Gastroesophageal sphincter (tissue), 4 donors: ENCODE measurements at regions not wholly inside any gene's neighbourhood (a gene's known extent, or its start where the extent isn't known, plus 50 kb on each side); places are given as distances from the start of the nearest gene placed in this dataset.

Experiments
- ATAC-seq: fragments of 150-250 bp; one replicate; pipeline ENCODE4 v1.9.1; 2016; ENCODE audit warnings: mild to moderate bottlenecking, moderate library complexity
- H3K27ac ChIP-seq, 4 donors: fragments of 200-600 bp; sonication (generic) in 3 of 4; 1 replicate in 3 of 4; 2 replicates in 1 of 4; pipeline ENCODE4 v1.5.1; 2016 to 2019
- H3K27me3 ChIP-seq: fragments of 200-600 bp; sonication (generic); one replicate; pipeline ENCODE4 v1.5.1; 2019
- H3K36me3 ChIP-seq, 2 donors: fragments of 200-600 bp; sonication (generic); one replicate each; pipeline ENCODE4 v1.5.1; 2019; ENCODE audit warnings: control low read depth in 1 of 2
- H3K4me1 ChIP-seq, 3 donors: fragments of 200-600 bp; sonication (generic); 1 replicate in 2 of 3; 2 replicates in 1 of 3; pipeline ENCODE4 v1.5.1; 2016 to 2019; ENCODE audit warnings: control low read depth in 2 of 3
- H3K4me3 ChIP-seq, 2 donors: fragments of 200-600 bp; sonication (generic); one replicate each; pipeline ENCODE4 v1.5.1; 2019; ENCODE audit warnings: mild to moderate bottlenecking in 1 of 2, moderate library complexity in 1 of 2
- H3K9me3 ChIP-seq, 3 donors: fragments of 200-600 bp; sonication (generic); one replicate each; pipeline ENCODE4 v1.5.1; 2017 to 2019; ENCODE audit warnings: control low read depth in 2 of 3
- EP300 ChIP-seq: sonication (generic); formaldehyde crosslinking; IDR thresholded peaks from one replicate; pipeline ENCODE4 v1.6.1; 2017; ENCODE audit warnings: antibody characterized with exemption, mild to moderate bottlenecking
- POLR2A ChIP-seq, 2 donors: fragments of 450-650 bp; IDR thresholded peaks; one replicate each; pipeline ENCODE4 v1.6.1; 2017; ENCODE audit warnings: antibody characterized with exemption in 2 of 2, mild to moderate bottlenecking in 2 of 2, moderate library complexity in 1 of 2
- POLR2AphosphoS5 ChIP-seq: sonication (generic); formaldehyde crosslinking; IDR thresholded peaks from one replicate; pipeline ENCODE4 v1.6.1; 2017; ENCODE audit warnings: antibody characterized with exemption
- WGBS, 2 donors: methylation state at CpG; one replicate each; pipeline ENCODE4 v1.1.5; 2018; ENCODE audit warnings: low coverage in 1 of 2; 5-methylcytosine and 5-hydroxymethylcytosine counted together
- TF ChIP-seq, protein P1 (sequence below), 4 experiments: fragments of 200-600 bp in 2 of 4; fragments of 450-650 bp in 2 of 4; sonication (generic) in 1 of 4; IDR thresholded peaks; one replicate each; pipeline ENCODE4 v1.5.1; 2017 to 2019; ENCODE audit warnings: antibody characterized with exemption in 4 of 4, mild to moderate bottlenecking in 2 of 4, moderate library complexity in 2 of 4

DNA sequence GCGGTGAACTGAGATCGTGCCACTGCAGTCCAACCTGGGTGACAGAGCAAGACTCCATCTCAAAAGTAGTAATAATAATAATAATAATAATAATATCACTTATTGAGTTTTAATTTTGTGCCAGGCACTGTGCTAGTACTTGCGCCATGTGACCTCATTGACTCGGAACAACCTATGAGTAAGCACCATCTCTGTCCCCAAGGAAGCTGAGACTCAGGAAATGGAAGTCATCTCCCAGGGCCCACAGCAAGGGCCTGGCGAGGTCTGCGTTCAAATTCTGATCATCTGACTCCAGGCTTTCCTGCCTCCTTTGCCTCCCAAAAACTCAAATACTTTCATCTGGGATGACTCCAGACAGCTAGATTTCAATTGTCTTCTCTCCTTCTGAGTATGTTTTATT is 162.9 kb downstream of the SEC14L1 start:
- Histone ChIP-seq H3K36me3 (no peaks in the 10 kb centered on the region), H3K4me1 (peaks cover 0 to under 1% (median 0%) of the 10 kb centered on the region in 3 donors), H3K4me3 (no peak overlapping the region), H3K9me3 (peaks cover 0 to 8% (median 0%) of the 10 kb centered on the region in 3 donors), H3K27ac (no peak overlapping the region), H3K27me3 (no peaks in the 10 kb centered on the region)
- TF ChIP-seq POLR2AphosphoS5 (no peak), EP300 (no peak), POLR2A (IDR thresholded peaks at IDR 0.05) (no peak)
- TF ChIP-seq, protein P1, sequence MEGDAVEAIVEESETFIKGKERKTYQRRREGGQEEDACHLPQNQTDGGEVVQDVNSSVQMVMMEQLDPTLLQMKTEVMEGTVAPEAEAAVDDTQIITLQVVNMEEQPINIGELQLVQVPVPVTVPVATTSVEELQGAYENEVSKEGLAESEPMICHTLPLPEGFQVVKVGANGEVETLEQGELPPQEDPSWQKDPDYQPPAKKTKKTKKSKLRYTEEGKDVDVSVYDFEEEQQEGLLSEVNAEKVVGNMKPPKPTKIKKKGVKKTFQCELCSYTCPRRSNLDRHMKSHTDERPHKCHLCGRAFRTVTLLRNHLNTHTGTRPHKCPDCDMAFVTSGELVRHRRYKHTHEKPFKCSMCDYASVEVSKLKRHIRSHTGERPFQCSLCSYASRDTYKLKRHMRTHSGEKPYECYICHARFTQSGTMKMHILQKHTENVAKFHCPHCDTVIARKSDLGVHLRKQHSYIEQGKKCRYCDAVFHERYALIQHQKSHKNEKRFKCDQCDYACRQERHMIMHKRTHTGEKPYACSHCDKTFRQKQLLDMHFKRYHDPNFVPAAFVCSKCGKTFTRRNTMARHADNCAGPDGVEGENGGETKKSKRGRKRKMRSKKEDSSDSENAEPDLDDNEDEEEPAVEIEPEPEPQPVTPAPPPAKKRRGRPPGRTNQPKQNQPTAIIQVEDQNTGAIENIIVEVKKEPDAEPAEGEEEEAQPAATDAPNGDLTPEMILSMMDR (IDR thresholded peaks at IDR 0.05): no peak
- no peak for ATAC-seq
- 83 to 88% methylated on average over 4 of the region's 6 CpGs for WGBS, 2 donors

DNA sequence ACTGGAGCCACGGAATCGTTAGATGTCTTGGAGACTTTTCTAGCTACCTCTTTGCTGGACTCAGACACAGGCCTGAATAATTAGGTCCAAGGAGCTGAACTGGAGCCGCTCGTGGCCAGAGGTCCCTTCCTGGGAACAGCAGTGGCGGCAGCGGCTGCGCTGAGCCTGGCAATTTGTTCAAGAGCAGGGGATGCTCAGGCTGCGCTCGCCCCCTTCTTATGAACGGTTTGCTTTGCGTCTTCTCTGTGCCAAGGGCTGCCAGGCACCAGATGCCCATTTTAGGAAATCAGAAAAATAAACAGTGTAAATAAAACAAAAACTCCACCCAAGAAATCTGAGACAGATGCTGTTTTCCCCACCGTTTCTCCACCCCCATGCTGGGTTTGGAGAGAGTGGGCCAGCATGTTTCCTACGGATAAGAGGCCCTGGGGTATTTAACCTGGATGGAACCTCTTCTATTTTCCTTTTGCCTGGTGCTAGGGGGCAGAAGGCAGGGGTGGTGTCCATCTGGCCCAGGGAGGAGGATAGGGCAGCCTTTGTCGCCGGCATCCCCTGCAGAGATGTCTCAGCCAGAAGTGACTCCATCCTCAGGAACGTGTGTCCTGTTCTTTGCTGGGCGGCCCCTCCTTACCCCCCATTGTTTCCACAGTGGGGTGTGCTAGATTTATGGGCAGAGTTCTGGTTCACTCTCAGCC is 163.4 kb downstream of the SEC14L1 start:
- H3K9me3 ChIP-seq: peaks cover 0 to 2% (median 0%) of the 10 kb centered on the region in 3 donors
- H3K27ac ChIP-seq: no peak overlapping the region
- no peak for ATAC-seq
- peaks cover 0 to 6% (median 4%) of the 10 kb centered on the region in 3 donors for H3K4me1 ChIP-seq
- WGBS, 2 donors: 75 to 81% methylated on average over 5 to 15 of the region's 17 CpGs
- H3K27me3 ChIP-seq: no peaks in the 10 kb centered on the region
- no peaks in the 10 kb centered on the region for H3K36me3 ChIP-seq
- no peak for TF ChIP-seq POLR2A (IDR thresholded peaks at IDR 0.05)
- no peak for TF ChIP-seq POLR2AphosphoS5
- no peak for TF ChIP-seq EP300
- TF ChIP-seq, protein P1 (IDR thresholded peaks at IDR 0.05): no peak
- no peak overlapping the region for H3K4me3 ChIP-seq

DNA sequence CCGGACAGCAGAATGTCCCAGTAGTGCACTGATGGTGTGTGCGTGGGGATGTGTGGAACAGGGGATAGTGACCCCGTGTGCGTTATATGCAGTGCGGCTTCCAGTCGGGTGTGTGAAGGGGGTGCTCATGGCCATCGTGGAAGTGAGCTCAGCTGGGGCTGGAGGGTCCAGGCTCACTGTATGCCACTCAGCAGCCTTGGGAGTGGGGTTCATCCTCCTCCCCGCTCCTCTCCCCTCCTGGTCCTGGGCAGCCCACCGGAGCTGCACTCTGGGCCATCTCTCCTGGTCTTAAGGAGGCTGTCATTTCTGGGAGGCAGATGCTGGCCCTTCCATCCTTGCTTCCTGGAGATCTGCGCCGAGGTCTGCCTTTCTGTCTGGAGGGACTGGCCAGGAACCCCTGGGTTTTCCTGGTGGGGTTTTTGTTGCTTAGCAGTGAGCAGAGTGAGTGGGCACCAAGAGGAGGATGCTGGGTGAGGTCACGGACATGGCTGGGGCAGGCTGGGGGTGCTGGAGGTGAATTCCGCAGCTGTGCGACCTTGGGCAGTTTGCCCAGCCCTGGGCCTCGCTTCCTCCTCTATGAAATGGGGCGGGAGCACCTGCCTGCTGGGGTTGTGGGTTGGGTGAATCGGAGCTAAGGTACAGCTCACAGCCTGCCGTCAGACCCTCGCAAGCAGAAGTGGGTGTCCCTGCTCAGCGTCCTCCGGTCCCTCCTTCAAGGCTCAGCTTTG is 164.1 kb downstream of the SEC14L1 start:
- ATAC-seq: no peak
- H3K36me3 ChIP-seq: no peaks in the 10 kb centered on the region
- H3K27ac ChIP-seq: no peak overlapping the region
- no peaks in the 10 kb centered on the region for H3K27me3 ChIP-seq
- TF ChIP-seq POLR2A (IDR thresholded peaks at IDR 0.05) (no peak), POLR2AphosphoS5 (no peak), EP300 (no peak)
- TF ChIP-seq, protein P1 (IDR thresholded peaks at IDR 0.05): no peak
- 71% methylated on average over 14 of the region's 21 CpGs; no CpG with 5 or more reads in 1 of the 2 donors for WGBS, 2 donors
- H3K4me1 ChIP-seq: peaks cover 0 to 12% (median 8%) of the 10 kb centered on the region in 3 donors
- no peaks in the 10 kb centered on the region for H3K9me3 ChIP-seq
- no peak overlapping the region for H3K4me3 ChIP-seq

DNA sequence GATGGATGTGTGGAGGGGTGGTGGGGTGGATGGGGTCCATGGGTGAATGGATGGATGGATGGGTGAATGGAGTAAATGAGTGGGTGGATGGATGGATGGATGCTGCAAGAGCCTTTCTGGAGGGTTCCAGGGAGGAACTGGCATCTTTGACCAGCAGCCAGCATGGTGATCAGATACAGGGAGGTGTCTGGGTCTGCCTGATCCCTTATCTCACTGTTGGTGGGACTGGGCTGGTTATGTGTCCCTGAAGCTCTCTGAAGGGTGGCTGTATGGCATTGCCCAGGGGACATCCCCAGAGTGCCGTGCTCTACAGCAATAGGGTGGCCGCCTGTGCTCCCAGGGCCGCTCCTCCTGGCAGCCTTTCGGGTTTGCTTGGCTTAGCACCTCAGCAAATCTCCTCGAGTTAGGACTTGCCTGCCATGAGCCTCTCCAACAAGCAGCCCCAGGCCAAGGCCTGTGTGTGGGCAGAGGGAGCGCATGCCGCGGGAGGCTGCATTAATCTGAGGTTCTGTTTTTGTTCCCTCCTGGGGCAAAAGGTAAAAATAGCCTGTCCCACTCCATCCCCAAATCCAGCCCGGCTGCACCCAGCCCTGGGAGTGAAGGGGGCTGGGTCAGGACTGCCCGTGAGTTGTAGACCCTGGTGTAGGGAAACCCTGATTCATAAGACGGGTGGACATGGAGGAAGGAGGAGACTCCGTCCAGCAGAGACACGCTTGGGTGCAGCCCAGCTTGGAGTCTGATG is 165.4 kb downstream of the SEC14L1 start:
- Histone ChIP-seq H3K27ac (no peak overlapping the region), H3K27me3 (no peaks in the 10 kb centered on the region), H3K36me3 (no peaks in the 10 kb centered on the region), H3K4me1 (peaks cover 0 to 12% (median 8%) of the 10 kb centered on the region in 3 donors), H3K9me3 (no peaks in the 10 kb centered on the region), H3K4me3 (no peak overlapping the region)
- ATAC-seq: no peak
- 100% methylated on average over 1 of the region's 13 CpGs; no CpG with 5 or more reads in 1 of the 2 donors for WGBS, 2 donors
- TF ChIP-seq POLR2AphosphoS5: no peak
- no peak for TF ChIP-seq EP300
- TF ChIP-seq, protein P1 (IDR thresholded peaks at IDR 0.05): no peak
- TF ChIP-seq POLR2A (IDR thresholded peaks at IDR 0.05): no peak
